Testis (tissue), 2 donors: ENCODE measurements at regions not wholly inside any gene's neighbourhood (a gene's known extent, or its start where the extent isn't known, plus 50 kb on each side); places are given as distances from the start of the nearest gene placed in this dataset.
"Not testable (repeated sequence)": the region's sequence is repeated elsewhere in the genome, so short reads cannot be mapped to it uniquely, and the experiment has no call there.

Experiments used
- DNase-seq: peaks from one replicate; pipeline ENCODE4 v3.0.0-alpha.2; 2019
- H3K27ac ChIP-seq, 2 donors: fragments of 200-600 bp; sonication (generic); one replicate each; pipeline ENCODE4 v1.5.1; 2019
- H3K27me3 ChIP-seq: fragments of 200-600 bp; sonication (generic); one replicate; pipeline ENCODE4 v1.5.1; 2019
- H3K36me3 ChIP-seq: fragments of 200-600 bp; sonication (generic); one replicate; pipeline ENCODE4 v1.5.1; 2017; ENCODE audit warnings: low read depth; ENCODE audit errors: missing control alignments
- H3K4me1 ChIP-seq: fragments of 200-600 bp; sonication (generic); one replicate; pipeline ENCODE4 v1.5.1; 2019
- H3K4me3 ChIP-seq, 2 donors: fragments of 200-600 bp; sonication (generic); one replicate each; pipeline ENCODE4 v1.5.1; 2017 to 2019
- H3K9me3 ChIP-seq: fragments of 200-600 bp; sonication (generic); one replicate; pipeline ENCODE4 v1.5.1; 2017
- POLR2A ChIP-seq: fragments of 450-650 bp; IDR thresholded peaks from one replicate; pipeline ENCODE4 v1.6.1; 2017; ENCODE audit warnings: antibody characterized with exemption, mild to moderate bottlenecking, moderate library complexity
- WGBS, 2 donors: methylation state at CpG; one replicate each; pipeline ENCODE4 v1.1.5; 2018; 5-methylcytosine and 5-hydroxymethylcytosine counted together
- intact Hi-C: fragments of 100-400 bp; cut with DNase I; formaldehyde crosslinking; loops from one replicate; pipeline ENCODE4 v1.15.1; 2023; ENCODE audit warnings: low total_unique reads
- TF ChIP-seq, protein P1 (sequence below), 3 experiments: fragments of 450-650 bp in 2 of 3; fragments of 200-600 bp in 1 of 3; sonication (generic) in 1 of 3; IDR thresholded peaks; one replicate each; pipeline ENCODE4 v1.5.1; 2016 to 2019; ENCODE audit warnings: antibody characterized with exemption in 3 of 3, mild to moderate bottlenecking in 2 of 3, moderate library complexity in 1 of 3

DNA sequence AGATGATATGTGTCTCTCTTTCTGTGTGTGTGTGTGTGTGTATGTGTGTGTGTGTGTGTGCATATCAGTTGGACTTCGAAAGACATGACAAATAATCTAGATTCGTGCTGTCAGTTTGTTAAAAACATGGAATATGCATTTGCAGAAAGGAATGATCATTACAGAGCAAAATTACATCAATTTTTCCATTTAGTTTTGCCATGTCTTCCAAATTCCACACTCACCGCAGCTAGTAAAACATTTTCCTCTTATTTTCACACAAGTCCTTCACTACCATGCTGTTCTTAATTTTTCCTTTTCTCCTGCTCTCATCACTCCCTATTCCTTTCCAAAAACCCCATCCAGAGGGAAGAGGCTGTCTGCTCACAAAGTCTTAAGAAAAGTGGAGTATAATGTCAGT lies 1191.4 kb upstream of the SLC39A10 start:
- H3K36me3 ChIP-seq, result no peaks in the 10 kb centered on the region
- TF ChIP-seq POLR2A, result no peak
- TF ChIP-seq, protein P1, sequence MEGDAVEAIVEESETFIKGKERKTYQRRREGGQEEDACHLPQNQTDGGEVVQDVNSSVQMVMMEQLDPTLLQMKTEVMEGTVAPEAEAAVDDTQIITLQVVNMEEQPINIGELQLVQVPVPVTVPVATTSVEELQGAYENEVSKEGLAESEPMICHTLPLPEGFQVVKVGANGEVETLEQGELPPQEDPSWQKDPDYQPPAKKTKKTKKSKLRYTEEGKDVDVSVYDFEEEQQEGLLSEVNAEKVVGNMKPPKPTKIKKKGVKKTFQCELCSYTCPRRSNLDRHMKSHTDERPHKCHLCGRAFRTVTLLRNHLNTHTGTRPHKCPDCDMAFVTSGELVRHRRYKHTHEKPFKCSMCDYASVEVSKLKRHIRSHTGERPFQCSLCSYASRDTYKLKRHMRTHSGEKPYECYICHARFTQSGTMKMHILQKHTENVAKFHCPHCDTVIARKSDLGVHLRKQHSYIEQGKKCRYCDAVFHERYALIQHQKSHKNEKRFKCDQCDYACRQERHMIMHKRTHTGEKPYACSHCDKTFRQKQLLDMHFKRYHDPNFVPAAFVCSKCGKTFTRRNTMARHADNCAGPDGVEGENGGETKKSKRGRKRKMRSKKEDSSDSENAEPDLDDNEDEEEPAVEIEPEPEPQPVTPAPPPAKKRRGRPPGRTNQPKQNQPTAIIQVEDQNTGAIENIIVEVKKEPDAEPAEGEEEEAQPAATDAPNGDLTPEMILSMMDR (IDR thresholded peaks at IDR 0.05), result no peak
- 58 to 70% methylated on average over 3 of the region's 3 CpGs for WGBS, 2 donors
- no peak overlapping the region for H3K27ac ChIP-seq
- DNase-seq, result no peak
- intact Hi-C loops, result no loop called here
- H3K4me1 ChIP-seq, result no peaks in the 10 kb centered on the region
- H3K4me3 ChIP-seq, result no peak overlapping the region
- no peaks in the 10 kb centered on the region for H3K9me3 ChIP-seq
- H3K27me3 ChIP-seq, result no peaks in the 10 kb centered on the region

DNA sequence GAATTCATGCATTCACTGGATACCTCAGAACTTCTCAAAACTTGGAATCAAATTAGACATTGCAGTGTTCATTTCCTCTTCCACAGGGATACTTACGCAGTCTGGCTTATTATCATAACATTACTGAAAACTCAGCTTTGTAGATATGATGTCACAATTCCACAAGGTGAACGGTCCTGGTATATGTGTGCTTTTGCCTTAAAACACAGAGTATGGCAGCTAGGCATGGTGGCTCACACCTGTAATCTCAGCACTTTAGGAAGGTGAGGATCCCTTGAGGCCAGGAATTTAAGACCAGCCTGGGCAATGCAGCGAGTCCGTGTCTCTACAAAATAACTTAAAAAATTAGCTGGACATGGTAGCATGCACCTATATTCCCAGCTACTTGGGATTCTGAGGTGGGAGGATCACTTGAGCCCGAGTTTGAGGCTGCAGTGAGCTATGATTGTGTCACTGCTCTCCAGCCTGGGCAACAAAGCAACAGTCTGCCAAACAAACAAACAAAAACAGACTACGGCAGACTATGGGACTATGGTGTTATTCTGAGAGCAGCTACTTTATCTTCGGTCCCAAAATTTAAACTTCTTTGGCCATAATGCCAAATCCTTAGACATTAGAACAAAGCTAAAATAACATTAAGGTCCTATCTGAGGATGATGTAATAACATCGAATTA lies 1191.9 kb upstream of the SLC39A10 start:
- 53 to 55% methylated on average over 8 of the region's 8 CpGs for whole genome bisulfite sequencing, 2 donors
- Histone ChIP-seq H3K27me3 (no peaks in the 10 kb centered on the region), H3K4me1 (no peaks in the 10 kb centered on the region), H3K27ac (no peak overlapping the region), H3K36me3 (no peaks in the 10 kb centered on the region), H3K4me3 (no peak overlapping the region), H3K9me3 (no peaks in the 10 kb centered on the region)
- intact Hi-C loops, result no loop called here
- TF ChIP-seq, protein P1 (IDR thresholded peaks at IDR 0.05), result no peak
- TF ChIP-seq POLR2A, result no peak
- DNase-seq, result no peak

DNA sequence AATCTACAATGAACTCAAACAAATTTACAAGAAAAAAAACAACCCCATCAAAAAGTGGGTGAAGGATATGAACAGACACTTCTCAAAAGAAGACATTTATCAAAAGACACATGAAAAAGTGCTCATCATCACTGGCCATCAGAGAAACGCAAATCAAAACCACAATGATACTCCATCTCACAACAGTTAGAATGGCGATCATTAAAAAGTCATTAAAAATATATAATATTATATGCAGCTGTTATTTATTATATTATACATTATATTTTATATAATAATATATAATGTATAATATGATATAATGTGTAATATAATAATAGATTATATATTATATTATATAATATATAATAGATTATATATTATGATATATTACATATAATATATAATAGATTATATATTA lies 1194.1 kb upstream of the SLC39A10 start:
- H3K27me3 ChIP-seq, DNase-seq, H3K9me3 ChIP-seq, H3K36me3 ChIP-seq, H3K4me1 ChIP-seq, H3K27ac ChIP-seq, intact Hi-C loops, H3K4me3 ChIP-seq: not testable (repeated sequence)
- 42 to 46% methylated on average over 2 of the region's 2 CpGs for WGBS, 2 donors

GRCh38 chr2:194455358-194455757 lies 1201.7 kb upstream of the SLC39A10 start:
- Histone ChIP-seq H3K9me3 (no peaks in the 10 kb centered on the region), H3K4me1 (no peaks in the 10 kb centered on the region), H3K27me3 (no peaks in the 10 kb centered on the region), H3K36me3 (no peaks in the 10 kb centered on the region), H3K27ac (no peak overlapping the region), H3K4me3 (no peak overlapping the region)
- TF ChIP-seq POLR2A, result no peak
- TF ChIP-seq, protein P1 (IDR thresholded peaks at IDR 0.05), result no peak
- intact Hi-C loops, result no loop called here
- no peak for DNase-seq
- WGBS, 2 donors, result 54 to 56% methylated on average over 2 of the region's 2 CpGs

DNA sequence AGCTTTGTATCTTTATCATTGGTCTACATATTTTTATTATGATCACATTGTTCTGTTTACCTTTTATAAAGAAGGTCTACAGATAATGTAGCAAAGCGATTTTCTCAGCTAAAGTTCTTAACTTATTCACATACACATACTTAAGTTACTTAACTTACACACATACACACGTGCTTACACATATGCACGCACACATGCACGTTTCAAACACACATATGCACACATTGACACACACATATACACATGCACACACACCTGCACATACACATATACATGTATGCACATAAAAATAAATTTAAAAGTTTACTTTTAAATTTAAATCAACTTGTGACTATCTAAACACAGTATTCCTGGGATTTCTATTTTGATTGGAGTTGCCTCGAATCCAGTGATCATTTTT lies 1204.5 kb upstream of the SLC39A10 start:
- Histone ChIP-seq H3K4me3 (no peak overlapping the region), H3K9me3 (no peaks in the 10 kb centered on the region), H3K36me3 (no peaks in the 10 kb centered on the region), H3K4me1 (no peaks in the 10 kb centered on the region), H3K27ac (no peak overlapping the region), H3K27me3 (no peaks in the 10 kb centered on the region)
- intact Hi-C loops, result no loop called here
- 74 to 76% methylated on average over 5 of the region's 5 CpGs for WGBS, 2 donors
- TF ChIP-seq, protein P1 (IDR thresholded peaks at IDR 0.05), result no peak
- TF ChIP-seq POLR2A, result no peak
- no peak for DNase-seq
